RWPE2 (cell line): ENCODE measurements at regions not wholly inside any gene's neighbourhood (a gene's known extent, or its start where the extent isn't known, plus 50 kb on each side); places are given as distances from the start of the nearest gene placed in this dataset.

Experiments
- ATAC-seq: fragments of 200-7000 bp; cut with Tn5 transposase; 3 replicates; pipeline ENCODE4 v1.9.1; 2021; ENCODE audit warnings: low read depth
- DNase-seq: peaks from one replicate; pipeline ENCODE4 v3.0.0-alpha.2; 2020; ENCODE audit warnings: low spot score
- H3K27ac ChIP-seq: fragments of 450-650 bp; 2 replicates; pipeline ENCODE4 v1.5.1; 2017; ENCODE audit warnings: mild to moderate bottlenecking; ENCODE audit not compliant: poor library complexity, severe bottlenecking
- H3K27me3 ChIP-seq: fragments of 250-450 bp; sonication (Bioruptor Pico); 2 replicates; pipeline ENCODE4 v1.5.1; 2021; ENCODE audit warnings: mild to moderate bottlenecking, moderate library complexity; ENCODE audit not compliant: insufficient read depth, poor library complexity, severe bottlenecking
- H3K36me3 ChIP-seq: fragments of 250-450 bp; sonication (Bioruptor Pico); 2 replicates; pipeline ENCODE4 v1.5.1; 2020; ENCODE audit warnings: low read depth, mild to moderate bottlenecking, moderate library complexity
- H3K4me1 ChIP-seq: fragments of 250-450 bp; sonication (Bioruptor Pico); 2 replicates; pipeline ENCODE4 v1.5.1; 2021; ENCODE audit warnings: mild to moderate bottlenecking, moderate library complexity; ENCODE audit not compliant: insufficient read depth, poor library complexity, severe bottlenecking
- H3K4me3 ChIP-seq: fragments of 250-450 bp; sonication (Bioruptor Pico); 2 replicates; pipeline ENCODE4 v1.5.1; 2021; ENCODE audit warnings: mild to moderate bottlenecking, moderate library complexity; ENCODE audit not compliant: severe bottlenecking
- H3K9me3 ChIP-seq: fragments of 250-450 bp; sonication (Bioruptor Pico); 2 replicates; pipeline ENCODE4 v1.5.1; 2021; ENCODE audit warnings: mild to moderate bottlenecking, moderate library complexity; ENCODE audit not compliant: severe bottlenecking
- TF ChIP-seq, protein P1 (sequence below): fragments of 450-650 bp; IDR thresholded peaks from one replicate; pipeline ENCODE4 v1.5.1; 2017; ENCODE audit warnings: mild to moderate bottlenecking, moderate library complexity; ENCODE audit not compliant: poor library complexity, severe bottlenecking

DNA sequence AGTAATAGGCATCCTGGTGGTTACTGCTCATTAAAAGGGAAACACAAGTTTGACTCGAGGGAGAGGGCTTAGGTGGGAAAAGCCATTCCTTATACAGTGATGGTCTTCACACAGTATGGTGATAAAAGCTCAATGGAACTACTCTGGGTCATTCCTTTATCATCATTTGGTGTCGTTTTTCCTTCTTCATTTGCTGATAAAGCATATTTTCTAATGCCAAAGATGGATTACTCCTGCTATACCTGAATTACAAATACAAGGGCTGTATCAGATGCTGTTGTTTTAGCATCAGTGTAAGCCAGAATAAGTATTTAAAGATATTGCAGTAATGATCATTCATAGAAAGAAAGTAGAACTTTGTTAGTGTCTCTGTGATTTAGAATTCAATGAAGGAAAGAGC is 563.7 kb downstream of the PLCL1 start:
- H3K4me1 ChIP-seq: no peaks in the 10 kb centered on the region
- no peak for DNase-seq
- TF ChIP-seq, protein P1, sequence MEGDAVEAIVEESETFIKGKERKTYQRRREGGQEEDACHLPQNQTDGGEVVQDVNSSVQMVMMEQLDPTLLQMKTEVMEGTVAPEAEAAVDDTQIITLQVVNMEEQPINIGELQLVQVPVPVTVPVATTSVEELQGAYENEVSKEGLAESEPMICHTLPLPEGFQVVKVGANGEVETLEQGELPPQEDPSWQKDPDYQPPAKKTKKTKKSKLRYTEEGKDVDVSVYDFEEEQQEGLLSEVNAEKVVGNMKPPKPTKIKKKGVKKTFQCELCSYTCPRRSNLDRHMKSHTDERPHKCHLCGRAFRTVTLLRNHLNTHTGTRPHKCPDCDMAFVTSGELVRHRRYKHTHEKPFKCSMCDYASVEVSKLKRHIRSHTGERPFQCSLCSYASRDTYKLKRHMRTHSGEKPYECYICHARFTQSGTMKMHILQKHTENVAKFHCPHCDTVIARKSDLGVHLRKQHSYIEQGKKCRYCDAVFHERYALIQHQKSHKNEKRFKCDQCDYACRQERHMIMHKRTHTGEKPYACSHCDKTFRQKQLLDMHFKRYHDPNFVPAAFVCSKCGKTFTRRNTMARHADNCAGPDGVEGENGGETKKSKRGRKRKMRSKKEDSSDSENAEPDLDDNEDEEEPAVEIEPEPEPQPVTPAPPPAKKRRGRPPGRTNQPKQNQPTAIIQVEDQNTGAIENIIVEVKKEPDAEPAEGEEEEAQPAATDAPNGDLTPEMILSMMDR: no peak
- no peaks in the 10 kb centered on the region for H3K9me3 ChIP-seq
- H3K27me3 ChIP-seq: no peaks in the 10 kb centered on the region
- no peaks in the 10 kb centered on the region for H3K36me3 ChIP-seq
- H3K27ac ChIP-seq: no peak overlapping the region
- no peak overlapping the region for H3K4me3 ChIP-seq
- no peak for ATAC-seq

DNA sequence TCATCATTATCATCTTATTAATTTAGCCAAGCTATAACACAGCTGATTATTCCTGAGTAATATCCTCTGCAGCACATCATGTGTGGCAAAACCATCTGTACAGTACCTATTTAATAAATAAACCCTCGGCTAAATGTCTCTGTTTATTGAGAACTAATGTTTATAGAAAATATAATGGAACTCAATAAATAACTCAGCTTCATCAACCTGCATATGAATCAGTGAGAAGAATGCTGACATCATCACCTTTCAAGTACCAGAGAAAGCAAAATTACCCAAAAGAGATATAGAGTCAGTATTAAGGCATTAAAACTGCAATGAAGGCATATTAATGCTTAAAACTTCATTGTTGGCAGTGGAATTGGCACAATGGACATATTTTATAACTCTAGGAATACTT is 558.3 kb downstream of the PLCL1 start:
- ATAC-seq (no peak), DNase-seq (no peak)
- H3K36me3 ChIP-seq: no peaks in the 10 kb centered on the region
- TF ChIP-seq, protein P1: no peak
- H3K27me3 ChIP-seq: no peaks in the 10 kb centered on the region
- H3K4me3 ChIP-seq: no peak overlapping the region
- no peaks in the 10 kb centered on the region for H3K4me1 ChIP-seq
- H3K27ac ChIP-seq: no peak overlapping the region
- H3K9me3 ChIP-seq: no peaks in the 10 kb centered on the region

DNA sequence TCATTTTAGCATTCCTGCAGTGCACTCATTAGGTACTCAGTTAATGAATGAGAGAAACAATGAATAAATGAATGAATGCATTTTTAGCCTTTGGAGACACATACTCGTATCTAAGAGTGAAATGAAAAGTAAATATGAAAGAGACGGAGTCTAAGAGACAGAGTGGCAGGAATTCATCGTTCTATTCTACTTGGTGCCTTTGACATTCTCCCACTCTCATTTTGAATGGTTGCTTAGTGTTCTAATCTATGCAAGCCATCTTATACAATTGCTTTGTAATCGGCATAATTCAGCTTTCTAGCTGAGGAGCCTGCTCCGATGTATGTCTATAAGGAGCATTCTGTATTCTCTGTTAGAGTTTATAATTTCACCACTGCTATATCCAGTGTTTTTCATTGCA is 554.9 kb downstream of the PLCL1 start:
- no peak overlapping the region for H3K4me3 ChIP-seq
- H3K36me3 ChIP-seq: no peaks in the 10 kb centered on the region
- no peak overlapping the region for H3K27ac ChIP-seq
- ATAC-seq (no peak), DNase-seq (no peak)
- no peaks in the 10 kb centered on the region for H3K9me3 ChIP-seq
- H3K4me1 ChIP-seq: no peaks in the 10 kb centered on the region
- TF ChIP-seq, protein P1: no peak
- no peaks in the 10 kb centered on the region for H3K27me3 ChIP-seq

DNA sequence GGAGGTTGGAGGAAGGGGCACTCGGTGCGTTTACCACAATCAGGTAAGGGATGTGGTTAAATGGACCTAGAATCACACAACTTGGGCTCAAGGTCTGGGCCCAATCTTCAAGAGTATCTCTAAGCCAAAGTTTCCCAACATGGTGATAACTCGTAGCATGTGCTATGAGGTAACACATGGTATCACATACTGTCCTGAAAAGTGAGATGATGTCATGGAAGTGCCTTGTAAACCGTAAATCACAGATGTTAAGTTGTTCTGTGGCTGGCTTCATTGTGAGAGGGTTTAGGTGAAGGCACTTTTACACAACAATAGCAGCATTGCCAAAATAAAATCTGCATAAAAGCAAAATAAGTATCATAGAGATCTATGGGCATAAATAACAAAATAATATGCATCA is 551.8 kb downstream of the PLCL1 start:
- TF ChIP-seq, protein P1: no peak
- ATAC-seq (no peak), DNase-seq (no peak)
- no peak overlapping the region for H3K4me3 ChIP-seq
- no peaks in the 10 kb centered on the region for H3K9me3 ChIP-seq
- H3K27me3 ChIP-seq: no peaks in the 10 kb centered on the region
- no peaks in the 10 kb centered on the region for H3K4me1 ChIP-seq
- no peaks in the 10 kb centered on the region for H3K36me3 ChIP-seq
- no peak overlapping the region for H3K27ac ChIP-seq

DNA sequence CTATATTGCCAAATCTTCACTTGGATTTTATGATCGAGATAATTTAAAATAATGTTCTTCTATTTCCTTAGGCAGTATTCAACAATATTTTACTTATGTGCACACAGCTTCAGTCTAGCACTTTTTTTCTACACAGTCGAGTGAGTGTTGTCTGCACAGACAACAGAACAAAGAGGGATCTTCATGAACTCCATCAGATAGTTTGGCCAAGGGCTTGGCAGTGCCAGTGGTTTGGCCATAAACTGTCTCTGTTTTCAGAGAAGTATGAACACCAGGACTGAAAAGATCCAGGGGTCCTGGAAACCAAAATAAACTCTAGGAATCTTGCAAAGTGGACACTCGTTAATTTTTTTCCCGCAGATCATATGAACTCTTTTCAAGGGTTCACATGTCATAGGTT is 547.3 kb downstream of the PLCL1 start:
- Histone ChIP-seq H3K36me3 (no peaks in the 10 kb centered on the region), H3K27me3 (no peaks in the 10 kb centered on the region), H3K4me3 (no peak overlapping the region), H3K4me1 (no peaks in the 10 kb centered on the region), H3K27ac (no peak overlapping the region), H3K9me3 (no peaks in the 10 kb centered on the region)
- no peak for DNase-seq
- no peak for ATAC-seq
- TF ChIP-seq, protein P1: no peak
